ENCODE measurements at regions not wholly inside any gene's neighbourhood (a gene's known extent, or its start where the extent isn't known, plus 50 kb on each side); places are given as distances from the start of the nearest gene placed in this dataset.
"Not testable (repeated sequence)": the region's sequence is repeated elsewhere in the genome, so short reads cannot be mapped to it uniquely, and the experiment has no call there.

- DNase-seq (ENCODE audit: low spot score) = no peak
Measured at GRCh38 chr14:56996721-56997399, 186.6 kb upstream of the OTX2 start.

GRCh38 chr14:56995010-56995409, 184.7 kb upstream of the OTX2 start:
- no peak for DNase-seq (ENCODE audit: low spot score)

GRCh38 chr14:56992332-56992820, 182.1 kb upstream of the OTX2 start:
- DNase-seq (ENCODE audit: low spot score) = no peak

GRCh38 chr14:56990991-56991627, 180.8 kb upstream of the OTX2 start:
- not testable (repeated sequence) for DNase-seq (ENCODE audit: low spot score)

- no peak for DNase-seq (ENCODE audit: low spot score)
Measured at GRCh38 chr14:56989359-56989758, 179.1 kb upstream of the OTX2 start.

GRCh38 chr14:56979936-56980335, 169.7 kb upstream of the OTX2 start:
- no peak for DNase-seq (ENCODE audit: low spot score)

GRCh38 chr14:56976211-56976610, 165.9 kb upstream of the OTX2 start:
- DNase-seq (ENCODE audit: low spot score) = no peak

- no peak for DNase-seq (ENCODE audit: low spot score)
Measured at GRCh38 chr14:56975521-56975920, 165.2 kb upstream of the OTX2 start.

GRCh38 chr14:56972948-56973347, 162.7 kb upstream of the OTX2 start:
- DNase-seq (ENCODE audit: low spot score) = no peak

- no peak for DNase-seq (ENCODE audit: low spot score)
Measured at GRCh38 chr14:56964895-56965294, 154.6 kb upstream of the OTX2 start.

- DNase-seq (ENCODE audit: low spot score) = no peak
Measured at GRCh38 chr14:56963381-56963780, 153.1 kb upstream of the OTX2 start.

GRCh38 chr14:56962444-56963080, 152.3 kb upstream of the OTX2 start:
- DNase-seq (ENCODE audit: low spot score) = no peak

- no peak for DNase-seq (ENCODE audit: low spot score)
Measured at GRCh38 chr14:56959869-56960268, 149.6 kb upstream of the OTX2 start.

- no peak for DNase-seq (ENCODE audit: low spot score)
Measured at GRCh38 chr14:56959121-56959520, 148.8 kb upstream of the OTX2 start.

- DNase-seq (ENCODE audit: low spot score) = no peak
Measured at GRCh38 chr14:56956182-56956581, 145.9 kb upstream of the OTX2 start.

GRCh38 chr14:56955745-56956144, 145.5 kb upstream of the OTX2 start:
- DNase-seq (ENCODE audit: low spot score) = no peak

GRCh38 chr14:56953884-56954283, 143.6 kb upstream of the OTX2 start:
- no peak for DNase-seq (ENCODE audit: low spot score)

GRCh38 chr14:56952766-56953473, 142.6 kb upstream of the OTX2 start:
- DNase-seq (ENCODE audit: low spot score) = no peak

- no peak for DNase-seq (ENCODE audit: low spot score)
Measured at GRCh38 chr14:56949828-56950227, 139.5 kb upstream of the OTX2 start.

GRCh38 chr14:56945291-56945690, 135.0 kb upstream of the OTX2 start:
- DNase-seq (ENCODE audit: low spot score) = no peak

- no peak for DNase-seq (ENCODE audit: low spot score)
Measured at GRCh38 chr14:56944397-56944796, 134.1 kb upstream of the OTX2 start.

GRCh38 chr14:56933446-56933845, 123.2 kb upstream of the OTX2 start:
- no peak for DNase-seq (ENCODE audit: low spot score)

All from SK-N-DZ (cell line).